AG10803 (cell line): ENCODE measurements at regions not wholly inside any gene's neighbourhood (a gene's known extent, or its start where the extent isn't known, plus 50 kb on each side); places are given as distances from the start of the nearest gene placed in this dataset.

Experiments
- DNase-seq: peaks from one replicate; pipeline ENCODE4 v3.0.0; 2010; ENCODE audit warnings: low read depth
- H3K4me3 ChIP-seq: 2 replicates; pipeline ENCODE4 v1.5.1; 2011; ENCODE audit warnings: mild to moderate bottlenecking, low read length, control low read depth
- CTCF ChIP-seq: conservative IDR thresholded peaks from 2 replicates; pipeline ENCODE4 v1.5.1; 2011; ENCODE audit warnings: mild to moderate bottlenecking, low read length, control low read depth, inconsistent platforms

DNA sequence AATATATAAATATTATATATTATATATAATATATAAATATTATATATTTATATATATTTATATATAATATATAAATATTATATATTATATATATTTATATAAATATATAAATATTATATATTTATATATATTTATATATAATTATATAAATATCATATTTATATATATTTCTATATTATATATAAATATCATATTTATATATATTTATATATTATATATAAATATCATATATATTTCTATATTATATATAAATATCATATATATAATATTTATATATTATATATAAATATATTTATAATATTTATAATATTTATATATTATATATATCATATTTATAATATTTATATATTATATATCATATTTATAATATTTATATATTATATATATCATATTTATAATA lies 321.4 kb downstream of the CDH2 start:
- no peak for TF ChIP-seq CTCF
- DNase-seq, result no peak
- no peak overlapping the region for H3K4me3 ChIP-seq

- DNase-seq, result no peak
- no peak for TF ChIP-seq CTCF
- no peak overlapping the region for H3K4me3 ChIP-seq
These were observed 322.3 kb downstream of the CDH2 start for GRCh38 chr18:27854631-27855030.

- H3K4me3 ChIP-seq, result no peak overlapping the region
- no peak for TF ChIP-seq CTCF
- DNase-seq, result no peak
These were observed 328.6 kb downstream of the CDH2 start for GRCh38 chr18:27848336-27848735.

- no peak overlapping the region for H3K4me3 ChIP-seq
These were observed 329.5 kb downstream of the CDH2 start for GRCh38 chr18:27847412-27847811.

DNA sequence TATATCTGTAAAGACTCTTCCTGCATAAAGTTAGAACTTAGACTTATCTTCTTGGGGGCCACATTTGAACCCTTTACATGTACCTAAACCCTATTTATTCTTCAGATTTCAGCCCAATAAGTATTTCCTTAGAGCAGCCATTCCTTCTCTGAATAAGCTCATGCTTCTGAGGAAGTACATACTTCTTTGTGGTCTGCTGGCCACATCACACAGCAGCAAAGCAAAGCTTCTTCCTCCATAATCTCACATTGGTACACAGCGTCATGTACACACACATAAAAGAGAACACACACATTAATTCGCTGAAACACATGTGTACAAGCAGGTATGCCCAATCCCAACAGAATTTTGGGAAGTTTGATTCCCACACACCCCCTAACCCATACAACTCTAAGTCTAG lies 331.0 kb downstream of the CDH2 start:
- peak; percentile 22 for DNase-seq
- no peak overlapping the region for H3K4me3 ChIP-seq
- TF ChIP-seq CTCF, result no peak

More at GRCh38 chr18:27847412-27847811, 329.5 kb downstream of the CDH2 start:
- no peak for TF ChIP-seq CTCF
- DNase-seq, result no peak

- peak; percentile 63 for DNase-seq
- no peak for TF ChIP-seq CTCF
- H3K4me3 ChIP-seq, result no peak overlapping the region
These were observed 332.9 kb downstream of the CDH2 start for GRCh38 chr18:27843783-27844777.

- no peak overlapping the region for H3K4me3 ChIP-seq
- no peak for TF ChIP-seq CTCF
- peak; percentile 83 for DNase-seq
These were observed 337.8 kb downstream of the CDH2 start for GRCh38 chr18:27839141-27839540.
